ENCODE measurements at regions not wholly inside any gene's neighbourhood (a gene's known extent, or its start where the extent isn't known, plus 50 kb on each side); places are given as distances from the start of the nearest gene placed in this dataset.
"Not testable (repeated sequence)": the region's sequence is repeated elsewhere in the genome, so short reads cannot be mapped to it uniquely, and the experiment has no call there.

GRCh38 chr11:86749821-86750401 lies 50.4 kb upstream of the PRSS23 start:
- DNase-seq = peak; percentile 25

- peak; percentile 17 for DNase-seq
These were observed 51.0 kb upstream of the PRSS23 start for GRCh38 chr11:86749376-86749775.

- DNase-seq = peak; percentile 96
These were observed 52.0 kb upstream of the PRSS23 start for GRCh38 chr11:86748296-86748695.

- DNase-seq = no peak
These were observed 52.5 kb upstream of the PRSS23 start for GRCh38 chr11:86747801-86748200.

- peak; percentile 41 for DNase-seq
These were observed 53.8 kb upstream of the PRSS23 start for GRCh38 chr11:86746514-86746913.

- no peak for DNase-seq
These were observed 54.8 kb upstream of the PRSS23 start for GRCh38 chr11:86745571-86745970.

GRCh38 chr11:86743223-86744118 lies 56.9 kb upstream of the PRSS23 start:
- DNase-seq = peak; percentile 99

GRCh38 chr11:86741839-86742805 lies 58.2 kb upstream of the PRSS23 start:
- peak; percentile 79 for DNase-seq

GRCh38 chr11:86741484-86741835 lies 58.9 kb upstream of the PRSS23 start:
- peak; percentile 33 for DNase-seq

GRCh38 chr11:86740628-86741483 lies 59.5 kb upstream of the PRSS23 start:
- DNase-seq = peak; percentile 97

- DNase-seq = no peak
These were observed 61.8 kb upstream of the PRSS23 start for GRCh38 chr11:86738568-86738967.

- peak; percentile 14 for DNase-seq
These were observed 62.6 kb upstream of the PRSS23 start for GRCh38 chr11:86737737-86738136.

- DNase-seq = no peak
These were observed 63.1 kb upstream of the PRSS23 start for GRCh38 chr11:86737230-86737629.

GRCh38 chr11:86736291-86737143 lies 63.8 kb upstream of the PRSS23 start:
- no peak for DNase-seq

GRCh38 chr11:86735451-86736290 lies 63.3 kb upstream of the ME3 start:
- peak; percentile 84 for DNase-seq

GRCh38 chr11:86732739-86733138 lies 60.3 kb upstream of the ME3 start:
- DNase-seq = not testable (repeated sequence)

- not testable (repeated sequence) for DNase-seq
These were observed 59.9 kb upstream of the ME3 start for GRCh38 chr11:86732286-86732685.

GRCh38 chr11:86729576-86729975 lies 57.2 kb upstream of the ME3 start:
- DNase-seq = not testable (repeated sequence)

GRCh38 chr11:86728562-86728961 lies 56.1 kb upstream of the ME3 start:
- DNase-seq = no peak

All from fibroblast of skin of abdomen (primary cell).